HG03097 (cell line): ENCODE measurements at regions not wholly inside any gene's neighbourhood (a gene's known extent, or its start where the extent isn't known, plus 50 kb on each side); places are given as distances from the start of the nearest gene placed in this dataset.
"Not testable (repeated sequence)": the region's sequence is repeated elsewhere in the genome, so short reads cannot be mapped to it uniquely, and the experiment has no call there.

ENCODE experiments used
- ATAC-seq: cut with Tn5 transposase; IDR thresholded peaks from one replicate; pipeline ENCODE4 v1.9.1; 2021; ENCODE audit not compliant: unreplicated experiment, low FRiP score

DNA sequence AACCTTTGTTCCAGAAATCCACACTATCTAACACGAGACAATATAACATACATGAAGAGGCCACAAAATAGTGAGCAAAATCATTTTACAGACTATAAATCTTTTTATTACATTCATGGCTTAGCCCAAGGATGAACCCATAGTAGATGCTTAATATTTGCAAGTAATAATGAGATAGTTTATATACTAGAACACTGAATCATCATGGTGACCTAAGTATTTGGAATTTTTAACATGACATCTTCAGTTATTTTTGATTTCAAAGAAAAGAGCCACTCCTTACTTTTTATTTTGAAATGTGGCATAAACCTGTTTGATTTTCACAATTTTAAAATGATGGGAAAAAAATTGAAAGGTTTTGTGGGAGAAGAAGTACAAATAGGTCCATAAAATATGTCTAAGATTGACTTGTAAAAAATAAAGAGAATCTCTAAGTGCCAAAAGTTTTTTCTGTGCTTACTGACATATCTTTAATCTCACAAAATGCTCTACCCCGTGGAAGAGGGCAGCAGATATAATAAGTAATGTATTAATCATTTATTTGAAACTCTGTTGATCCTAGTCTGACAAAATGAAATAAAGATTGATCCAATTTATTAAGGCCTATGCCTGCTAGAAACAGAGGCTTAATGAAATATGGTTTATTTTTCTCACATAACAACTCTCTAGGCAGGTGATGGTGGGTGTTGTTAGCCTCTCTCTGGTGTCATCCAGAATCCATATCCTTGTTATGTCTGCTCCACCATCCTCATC is 224.5 kb upstream of the CENPE start:
- no peak for ATAC-seq

DNA sequence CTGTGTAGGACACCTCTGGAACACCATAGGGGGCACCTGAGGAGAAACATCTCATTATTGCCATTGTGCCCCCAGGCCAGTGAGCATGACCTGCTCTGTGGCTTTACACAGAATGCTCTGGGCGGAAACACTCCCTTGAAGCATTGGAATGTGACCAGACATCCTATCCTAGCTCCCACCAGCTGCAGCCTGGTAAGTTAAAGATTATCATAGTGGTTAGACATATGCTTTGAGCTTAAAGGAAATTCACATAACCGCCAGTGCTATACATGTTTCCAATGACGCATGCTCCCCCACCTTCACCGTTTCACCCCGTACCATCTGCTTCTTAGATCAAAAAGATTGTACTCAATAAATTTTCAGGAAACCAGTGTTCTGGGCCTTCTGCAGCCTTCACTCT is 217.7 kb upstream of the CENPE start:
- no peak for ATAC-seq

DNA sequence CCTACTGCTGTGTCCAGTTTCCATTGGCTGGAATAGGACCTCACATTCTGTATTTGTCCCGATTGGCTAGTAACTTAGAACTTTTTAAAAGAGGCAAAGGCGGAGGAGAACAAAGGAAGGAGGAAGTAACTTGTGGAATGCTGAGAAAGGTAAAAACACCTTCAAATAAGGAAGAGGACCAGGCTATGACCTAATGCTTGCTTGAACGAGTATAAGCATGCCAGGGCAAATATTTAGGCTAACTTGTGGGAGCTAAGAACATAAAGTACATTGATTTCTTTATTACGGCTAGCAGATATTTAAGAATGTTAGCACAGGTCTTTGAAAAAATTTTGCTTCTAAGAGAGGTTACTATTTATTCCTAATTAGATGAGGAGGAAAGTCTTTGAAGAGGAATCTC is 214.5 kb upstream of the CENPE start:
- not testable (repeated sequence) for ATAC-seq

DNA sequence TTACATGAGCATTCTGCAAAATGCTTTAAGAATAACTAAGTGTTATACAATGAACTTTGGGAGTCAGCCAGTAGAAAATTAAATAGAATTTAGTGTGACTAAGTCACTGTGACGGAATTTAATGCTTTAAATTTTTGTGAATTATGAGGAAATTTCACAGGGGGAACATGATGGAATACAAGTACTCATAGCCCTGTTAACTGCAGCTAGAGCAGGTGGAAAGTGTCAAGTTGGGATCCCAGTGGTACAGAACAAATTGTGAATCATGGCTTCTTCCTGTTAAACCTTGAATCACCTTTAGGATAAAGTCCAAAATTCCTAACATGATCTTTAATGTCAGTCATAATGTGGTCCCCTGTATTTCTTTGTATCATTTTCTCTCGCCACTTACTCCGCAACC is 212.2 kb upstream of the CENPE start:
- no peak for ATAC-seq

DNA sequence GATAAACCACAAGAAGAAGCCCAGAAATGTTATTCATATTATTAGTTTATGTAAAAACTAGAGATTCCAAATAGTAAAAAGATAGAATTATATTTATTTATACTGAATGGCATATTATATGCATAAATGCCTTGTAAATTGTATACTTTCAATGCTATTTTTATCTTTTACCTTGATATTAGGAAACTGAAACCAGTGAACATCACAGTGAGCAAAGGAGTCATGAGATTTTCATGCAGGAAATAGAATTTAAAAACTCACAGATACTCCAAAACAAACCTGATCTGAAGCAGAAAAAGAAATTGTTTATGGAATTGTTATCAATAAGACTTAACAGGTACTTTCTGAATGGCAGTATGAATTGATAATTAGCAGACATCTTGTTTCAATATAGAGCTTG is 207.3 kb upstream of the CENPE start:
- ATAC-seq, result peak; percentile 61

DNA sequence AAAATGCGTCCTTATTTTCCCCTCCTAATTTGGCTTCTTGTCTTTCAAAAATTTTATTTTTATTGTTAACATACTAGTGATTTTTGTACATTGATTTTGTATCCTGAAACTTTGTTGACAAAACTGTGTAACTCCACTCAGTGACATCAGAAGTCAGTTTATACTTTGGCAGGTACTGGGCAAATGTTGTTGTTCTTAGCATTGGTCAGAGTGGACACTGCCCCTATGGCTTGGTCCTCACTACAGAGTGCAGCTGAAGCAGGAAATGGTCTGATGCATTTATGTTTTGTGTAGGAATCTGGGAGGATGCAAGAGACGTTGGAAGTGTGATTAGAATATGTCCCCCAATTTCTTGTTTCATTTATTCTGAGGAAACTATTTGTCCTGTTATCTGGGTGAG is 205.5 kb upstream of the CENPE start:
- no peak for ATAC-seq

DNA sequence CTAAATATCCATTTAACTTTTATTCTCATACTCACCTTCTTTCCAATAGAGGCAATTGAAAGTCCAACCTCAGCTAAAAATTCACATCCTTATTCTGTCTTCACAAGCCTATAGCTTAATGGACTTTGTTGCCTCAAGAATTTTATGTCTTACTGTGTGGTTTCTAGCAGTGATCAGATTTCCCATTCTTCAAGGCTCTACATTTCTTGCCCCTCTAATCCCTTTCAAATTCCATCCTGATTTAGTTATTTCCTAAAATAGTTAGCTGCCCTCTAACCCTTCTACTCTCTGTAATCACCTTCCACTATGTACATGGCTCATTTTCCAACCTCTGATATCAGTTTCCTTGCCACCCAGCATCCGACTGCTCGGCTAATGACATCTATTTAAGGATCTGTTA is 204.1 kb upstream of the CENPE start:
- ATAC-seq, result no peak

DNA sequence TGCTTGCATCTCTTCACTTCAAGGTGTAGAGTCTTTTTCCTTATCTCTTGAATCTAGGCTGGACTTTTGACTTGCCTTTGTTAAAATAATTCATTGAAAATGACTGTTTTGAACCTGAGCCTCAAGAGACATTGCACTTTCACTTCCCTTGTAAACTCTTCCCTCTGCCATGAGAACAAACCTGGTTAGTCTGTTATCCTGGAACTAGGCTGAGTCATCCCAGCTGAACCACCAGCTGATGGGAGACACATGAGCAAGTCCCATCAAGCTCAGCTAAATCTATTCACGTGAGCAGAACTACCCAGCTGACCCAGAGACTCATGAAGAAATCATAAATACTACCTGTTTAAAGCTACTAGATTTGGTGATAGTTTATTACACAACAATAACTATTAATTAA is 202.3 kb upstream of the CENPE start:
- peak; percentile 74 for ATAC-seq

DNA sequence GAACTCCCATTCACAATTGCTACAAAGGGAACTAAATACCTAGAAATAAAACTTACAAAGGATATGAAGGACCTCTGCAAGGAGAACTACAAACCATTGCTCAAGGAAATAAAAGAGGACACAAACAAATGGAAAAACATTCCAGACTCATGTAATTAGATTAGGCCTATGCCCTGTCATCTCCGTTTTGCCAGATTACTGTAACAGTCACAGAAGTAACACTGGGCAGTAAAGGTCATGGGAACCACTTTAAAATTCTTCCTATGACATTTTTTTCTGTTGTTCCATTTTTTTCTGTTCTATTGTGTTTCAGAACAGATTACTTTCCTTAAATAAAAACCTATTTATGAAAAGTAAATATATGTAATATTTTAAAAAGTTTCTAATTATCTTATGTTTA is 199.4 kb upstream of the CENPE start:
- no peak for ATAC-seq

DNA sequence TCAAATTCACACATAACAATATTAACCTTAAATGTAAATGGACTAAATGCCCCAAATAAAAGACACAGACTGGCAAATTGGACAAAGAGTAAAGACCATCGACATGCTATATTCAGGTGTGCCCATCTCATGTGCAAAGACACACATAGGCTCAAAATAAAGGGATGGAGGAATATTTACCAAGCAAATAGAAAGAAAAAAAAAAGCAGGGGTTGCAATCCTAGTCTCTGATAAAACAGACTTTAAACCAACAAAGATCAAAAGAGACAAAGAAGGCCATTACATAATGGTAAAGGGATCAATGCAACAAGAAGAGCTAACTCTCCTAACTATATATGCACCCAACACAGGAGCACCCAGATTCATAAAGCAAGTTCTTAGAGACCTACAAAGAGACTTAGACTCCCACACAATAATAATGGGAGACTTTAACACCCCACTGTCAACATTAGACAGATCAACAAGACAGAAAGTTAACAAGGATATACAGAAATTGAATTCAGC is 189.4 kb upstream of the CENPE start:
- ATAC-seq, result not testable (repeated sequence)

DNA sequence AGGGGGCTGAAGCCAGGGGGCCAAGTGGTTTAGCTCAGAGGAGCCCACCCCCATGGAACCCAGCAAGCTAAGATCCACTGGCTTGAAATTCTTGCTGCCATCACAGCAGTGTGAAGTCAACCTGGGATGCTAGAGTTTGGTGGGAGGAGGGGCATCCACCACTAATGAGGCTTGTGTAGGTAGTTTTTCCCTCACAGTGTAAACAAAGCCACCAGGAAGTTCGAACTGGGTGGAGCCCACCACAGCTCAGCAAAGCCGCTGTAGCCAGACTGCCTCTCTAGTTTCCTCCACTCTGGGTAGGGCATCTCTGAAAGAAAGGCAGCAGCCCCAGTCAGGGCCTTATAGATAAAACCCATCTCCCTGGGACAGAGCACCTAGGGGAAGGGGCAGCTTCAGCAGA is 187.4 kb upstream of the CENPE start:
- ATAC-seq, result not testable (repeated sequence)

DNA sequence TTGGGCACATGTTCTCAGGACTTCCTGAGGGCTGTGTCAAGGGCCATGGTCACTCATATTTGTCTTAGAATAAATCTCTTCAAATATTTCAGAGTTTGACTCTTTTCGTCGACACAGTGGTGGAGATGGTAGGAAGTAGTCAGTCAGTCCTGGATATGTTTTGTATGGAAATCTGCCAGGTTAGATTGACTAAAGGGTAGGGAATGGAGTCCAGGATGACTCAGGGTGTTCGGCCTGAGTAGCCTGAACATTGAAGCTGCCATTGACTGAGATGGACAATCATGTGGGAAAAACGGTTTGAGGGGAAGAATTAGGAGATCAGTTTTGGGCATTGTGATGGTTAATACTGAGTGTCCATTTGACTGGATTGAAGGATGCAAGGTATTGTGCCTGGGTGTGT is 177.1 kb upstream of the CENPE start:
- ATAC-seq, result no peak

DNA sequence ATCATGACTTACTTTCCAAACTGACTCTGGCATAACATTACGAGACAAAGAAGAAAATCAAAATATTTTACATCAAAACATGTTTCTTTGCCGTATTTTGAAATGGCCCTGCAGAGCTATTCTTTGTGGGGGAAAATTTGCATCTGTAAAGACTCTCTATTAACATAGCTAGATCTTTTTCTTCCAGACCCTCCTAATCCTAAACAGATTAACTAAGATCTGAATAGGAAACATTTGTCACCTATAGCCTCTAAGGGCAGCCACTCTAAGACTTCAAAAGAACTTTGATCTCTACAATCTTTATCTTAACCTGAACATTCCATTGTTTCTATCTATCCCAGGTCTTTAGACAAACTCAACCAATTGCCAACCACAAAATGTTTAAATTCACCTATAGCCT is 176.6 kb upstream of the CENPE start:
- no peak for ATAC-seq

DNA sequence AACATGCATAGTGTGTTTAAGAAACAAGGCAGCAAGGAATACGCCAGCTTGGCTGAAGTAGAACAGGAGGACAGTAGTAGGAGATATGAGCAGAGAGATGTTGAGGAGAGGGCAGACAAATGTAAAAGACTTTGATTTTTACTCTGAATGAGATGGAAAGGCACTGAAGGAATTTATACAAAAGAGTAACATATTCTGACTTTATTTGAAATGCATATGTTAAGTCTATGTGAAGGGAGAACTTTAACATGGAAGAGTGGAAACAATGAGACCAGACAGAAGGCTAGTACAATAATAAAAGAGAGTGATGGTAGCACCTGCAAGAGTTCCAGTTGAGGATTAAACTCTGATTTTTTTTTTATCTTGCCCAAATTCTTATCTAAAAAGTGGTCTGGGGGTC is 176.2 kb upstream of the CENPE start:
- ATAC-seq, result no peak

DNA sequence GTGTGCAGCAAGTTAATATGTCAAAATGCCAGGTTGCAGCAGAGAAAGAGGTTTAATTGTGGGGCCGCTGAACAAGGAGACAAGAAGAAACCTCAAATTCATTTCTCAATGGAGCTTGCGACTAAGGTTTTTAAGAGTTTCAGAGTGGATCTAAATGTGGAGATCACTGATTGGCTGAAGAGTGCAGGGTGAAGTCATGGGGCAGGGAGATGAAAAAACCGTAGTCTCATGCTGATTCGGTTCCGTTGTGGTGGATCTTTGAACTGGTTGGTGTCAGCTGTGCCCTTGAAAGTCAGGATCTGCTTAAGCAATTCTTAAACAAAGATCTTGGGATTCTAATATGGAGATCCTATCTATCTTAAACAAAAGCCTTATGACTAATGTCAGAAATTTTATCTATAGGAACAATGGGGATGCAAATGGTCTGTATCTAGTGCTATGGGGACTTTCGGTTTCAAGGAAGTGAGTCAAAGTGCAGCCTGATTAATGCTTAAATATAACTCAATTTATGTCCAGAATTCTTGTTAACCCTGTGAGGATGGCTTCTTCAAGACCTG is 173.9 kb upstream of the CENPE start:
- ATAC-seq, result no peak

DNA sequence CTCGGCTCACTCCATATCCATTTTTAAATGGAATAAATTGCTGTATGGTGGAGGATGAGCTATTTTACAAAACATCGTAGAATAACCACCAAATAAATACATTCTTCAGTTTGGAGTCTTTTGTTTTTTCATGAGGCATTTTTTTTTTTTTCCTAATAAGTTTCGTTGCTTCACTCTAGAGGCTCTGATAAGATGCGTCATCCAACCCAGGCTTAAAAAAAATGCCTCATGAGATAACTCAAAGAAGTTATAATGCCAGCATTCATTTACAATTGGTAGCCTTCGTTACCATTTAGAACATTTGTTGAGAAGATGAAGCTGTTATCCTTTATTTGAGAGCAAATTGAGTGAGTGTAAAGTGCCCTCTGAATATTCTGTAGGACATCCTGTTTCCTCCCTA is 172.2 kb upstream of the CENPE start:
- no peak for ATAC-seq

DNA sequence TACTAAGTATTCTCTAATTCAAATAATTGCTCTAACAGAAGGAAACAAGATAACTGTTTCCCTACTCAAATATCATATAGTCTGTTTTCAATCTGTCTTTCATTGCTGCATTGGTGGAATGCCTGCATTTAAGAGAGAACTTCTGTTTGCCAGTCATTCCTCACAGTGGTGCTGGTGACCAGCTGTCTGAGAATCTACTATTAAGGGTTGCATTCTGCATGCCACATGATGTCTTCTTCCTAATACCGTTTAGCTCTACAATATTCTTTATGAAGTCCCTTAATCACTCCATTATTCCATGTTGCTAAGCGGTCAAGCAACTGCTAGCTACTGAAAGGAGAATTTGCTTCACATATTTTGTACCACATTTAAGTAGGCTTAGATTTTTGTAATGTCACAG is 167.1 kb upstream of the CENPE start:
- ATAC-seq, result no peak

DNA sequence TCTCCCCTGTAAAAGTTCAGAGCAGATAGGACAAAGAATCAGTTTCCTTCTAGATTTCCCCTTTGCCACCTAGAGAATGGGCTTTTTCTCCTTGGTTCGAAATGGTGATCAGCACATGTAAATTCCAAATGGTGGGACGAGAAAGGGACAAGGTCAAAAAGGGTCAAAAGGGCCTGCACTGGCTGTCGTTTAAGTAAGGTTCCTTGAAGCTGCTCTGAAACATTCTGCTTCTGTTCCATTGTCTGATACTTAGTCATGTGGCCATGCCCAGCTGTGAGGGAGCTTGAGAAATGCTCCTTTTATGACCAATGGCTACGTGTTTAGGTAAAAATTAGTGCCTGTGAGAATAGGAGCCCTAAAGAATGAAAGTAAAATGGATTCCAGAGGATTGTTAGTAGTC is 165.9 kb upstream of the CENPE start:
- ATAC-seq, result no peak

DNA sequence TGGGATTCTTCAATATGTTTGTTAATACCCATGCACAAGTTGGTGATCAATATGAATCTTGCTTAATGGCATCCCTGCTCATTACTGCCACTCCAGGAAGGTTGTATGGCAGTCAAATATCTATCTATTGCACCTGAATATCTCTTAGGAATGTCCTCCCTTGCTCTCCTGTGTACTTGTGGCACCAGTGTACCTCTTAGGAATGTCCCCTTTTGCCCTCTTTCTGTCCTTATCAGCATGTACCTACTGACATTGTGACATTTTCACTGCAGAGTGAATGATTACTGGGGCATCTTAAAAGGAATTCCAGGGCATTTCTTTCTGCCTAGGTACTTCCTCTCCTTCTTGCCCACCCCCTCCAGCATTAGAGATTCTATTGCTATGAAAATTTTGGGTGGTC is 163.8 kb upstream of the CENPE start:
- ATAC-seq, result no peak

DNA sequence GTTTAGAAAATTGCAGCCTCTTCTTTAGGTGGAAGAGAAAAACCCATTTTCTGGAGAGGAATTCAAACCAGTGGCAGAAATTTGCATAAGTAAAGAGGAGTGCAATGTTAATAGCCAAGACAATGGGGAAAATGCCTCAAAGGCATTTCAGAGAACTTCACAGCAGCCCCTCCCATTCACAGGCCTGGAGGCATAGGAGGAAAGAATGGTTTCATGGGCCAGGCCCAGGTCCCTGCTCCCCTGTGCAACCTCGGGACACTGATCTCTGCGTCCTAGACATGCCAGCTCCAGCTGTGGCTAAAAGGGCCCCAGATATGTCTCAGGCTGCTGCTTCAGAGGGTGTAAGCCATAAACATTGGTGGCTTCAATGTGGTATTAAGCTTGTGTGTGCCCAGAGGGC is 161.8 kb upstream of the CENPE start:
- no peak for ATAC-seq

DNA sequence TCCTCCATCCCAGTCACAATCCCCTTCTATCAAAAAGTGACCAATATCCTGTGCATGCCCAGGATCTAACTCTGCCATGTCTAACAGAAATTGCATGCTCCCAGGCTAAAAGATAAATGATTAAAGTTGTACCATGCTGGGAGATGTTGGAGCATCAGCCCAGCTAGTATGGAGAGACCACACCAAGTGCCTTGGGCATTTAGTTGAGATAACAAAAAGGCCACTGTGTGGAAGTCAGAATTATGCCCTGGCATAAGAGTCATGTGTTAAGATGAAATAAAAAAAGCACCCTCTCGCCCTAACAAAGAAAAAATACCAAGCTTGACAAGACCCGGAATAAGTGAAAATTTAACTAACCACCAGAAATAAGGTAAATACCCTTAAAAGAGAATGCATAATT is 155.9 kb upstream of the CENPE start:
- ATAC-seq, result no peak

DNA sequence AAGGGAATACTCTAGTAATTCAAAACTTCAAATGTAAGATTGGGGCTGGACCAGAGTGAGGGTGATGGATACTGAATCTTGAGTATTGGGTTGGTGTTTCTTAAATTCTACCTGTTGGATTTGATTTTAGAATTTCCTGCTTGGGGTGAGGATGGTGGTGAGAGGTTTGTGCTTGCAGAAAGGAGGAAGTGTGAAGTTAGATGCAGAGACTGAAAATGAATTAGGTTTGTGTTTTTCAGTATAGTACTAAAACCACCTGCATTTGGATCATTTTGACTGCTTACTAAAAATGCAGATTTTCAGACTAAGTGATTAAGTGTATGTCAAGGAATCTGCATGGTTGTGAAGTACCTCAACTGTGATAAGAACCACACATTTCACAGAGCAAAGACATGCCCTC is 131.5 kb upstream of the CENPE start:
- ATAC-seq, result no peak

DNA sequence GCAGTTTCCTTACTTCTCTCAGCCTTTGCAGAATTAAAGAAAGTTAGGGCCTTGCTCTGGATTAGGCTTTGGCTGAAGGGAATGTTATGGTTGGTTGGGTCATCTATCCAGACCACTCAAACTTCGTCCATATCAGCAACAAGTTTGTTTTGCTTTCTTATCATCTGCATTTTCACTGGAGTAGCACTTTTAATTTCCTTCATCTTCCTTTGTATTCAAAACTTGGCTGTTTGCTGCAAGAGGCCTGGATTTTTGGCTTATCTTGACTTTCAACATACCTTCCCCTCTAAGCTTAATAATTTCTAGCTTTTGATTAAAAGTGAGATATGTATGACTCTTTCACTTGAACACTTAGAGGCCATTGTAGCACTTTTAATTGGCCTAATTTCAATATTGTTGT is 126.7 kb upstream of the CENPE start:
- ATAC-seq, result no peak
